ENCODE measurements at regions not wholly inside any gene's neighbourhood (a gene's known extent, or its start where the extent isn't known, plus 50 kb on each side); places are given as distances from the start of the nearest gene placed in this dataset.

DNA sequence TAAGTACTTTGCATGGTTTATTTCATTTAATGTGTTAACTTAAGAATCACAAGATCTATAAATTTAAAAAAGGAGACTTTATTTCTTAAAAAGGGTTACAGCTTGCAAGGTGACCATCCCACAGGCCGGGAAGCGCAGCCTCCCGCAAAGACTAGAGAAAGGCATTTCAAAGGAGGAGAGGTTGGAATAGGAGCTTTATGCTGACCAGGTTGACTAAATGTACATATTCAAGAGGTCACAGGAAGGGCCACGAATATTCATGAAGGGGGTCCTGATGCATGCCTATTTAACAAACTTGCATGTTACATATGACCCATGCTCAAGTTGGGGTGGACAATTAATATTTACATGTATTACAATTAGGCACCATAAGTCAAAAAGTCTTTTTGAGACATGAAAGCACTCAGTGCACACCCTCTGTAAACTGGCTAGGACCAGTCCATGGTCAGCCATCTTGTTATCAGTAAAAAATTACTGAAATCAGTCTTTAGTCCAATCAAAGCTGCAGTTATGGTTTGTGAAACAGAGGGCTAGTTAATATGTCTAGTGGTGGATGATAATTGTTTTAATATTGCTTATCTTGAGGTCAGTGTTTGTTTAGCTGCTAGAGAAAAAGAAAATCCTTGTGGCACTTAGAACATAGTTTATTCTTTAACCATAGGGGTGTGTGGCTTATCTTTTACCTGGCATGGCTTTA lies 169.3 kb downstream of the KCNE4 start:
- DNase-seq: no peak

DNA sequence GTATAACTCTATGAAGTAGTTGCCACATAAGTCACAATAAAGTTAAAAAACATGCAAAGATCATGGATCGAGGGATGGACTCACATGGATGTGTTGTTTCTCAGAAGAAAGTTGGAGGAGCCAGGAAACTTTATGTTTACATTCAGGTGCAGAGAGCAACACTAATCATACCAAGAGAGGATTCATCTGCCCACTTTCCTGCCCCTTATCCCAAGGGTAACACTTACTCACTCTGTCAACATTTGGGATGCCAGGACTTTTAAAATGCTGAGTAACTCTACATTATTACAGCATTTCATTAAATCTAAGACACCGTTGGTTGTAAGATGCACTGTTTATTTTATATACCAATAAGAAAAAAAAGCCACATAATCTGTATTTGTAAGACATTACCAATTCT lies 170.4 kb downstream of the KCNE4 start:
- FAIRE-seq: no peak
- Histone ChIP-seq H3K4me3 (no peak overlapping the region), H3K27ac (peak overlapping the region in 1 of 4 donors; percentile 48), H3K36me3 (no peaks in the 10 kb centered on the region), H3K9me3 (no peaks in the 10 kb centered on the region), H3K27me3 (no peaks in the 10 kb centered on the region), H3K4me1 (peaks cover 6 to 15% (median 14%) of the 10 kb centered on the region in 3 donors)
- ATAC-seq: peak; percentile 76 to 84 (median 78)
- TF ChIP-seq, protein P1, sequence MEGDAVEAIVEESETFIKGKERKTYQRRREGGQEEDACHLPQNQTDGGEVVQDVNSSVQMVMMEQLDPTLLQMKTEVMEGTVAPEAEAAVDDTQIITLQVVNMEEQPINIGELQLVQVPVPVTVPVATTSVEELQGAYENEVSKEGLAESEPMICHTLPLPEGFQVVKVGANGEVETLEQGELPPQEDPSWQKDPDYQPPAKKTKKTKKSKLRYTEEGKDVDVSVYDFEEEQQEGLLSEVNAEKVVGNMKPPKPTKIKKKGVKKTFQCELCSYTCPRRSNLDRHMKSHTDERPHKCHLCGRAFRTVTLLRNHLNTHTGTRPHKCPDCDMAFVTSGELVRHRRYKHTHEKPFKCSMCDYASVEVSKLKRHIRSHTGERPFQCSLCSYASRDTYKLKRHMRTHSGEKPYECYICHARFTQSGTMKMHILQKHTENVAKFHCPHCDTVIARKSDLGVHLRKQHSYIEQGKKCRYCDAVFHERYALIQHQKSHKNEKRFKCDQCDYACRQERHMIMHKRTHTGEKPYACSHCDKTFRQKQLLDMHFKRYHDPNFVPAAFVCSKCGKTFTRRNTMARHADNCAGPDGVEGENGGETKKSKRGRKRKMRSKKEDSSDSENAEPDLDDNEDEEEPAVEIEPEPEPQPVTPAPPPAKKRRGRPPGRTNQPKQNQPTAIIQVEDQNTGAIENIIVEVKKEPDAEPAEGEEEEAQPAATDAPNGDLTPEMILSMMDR (IDR thresholded peaks at IDR 0.05): no peak
- 33 to 36% methylated on average over 2 of the region's 2 CpGs for WGBS, 2 donors
- intact Hi-C loops (cut with DNase I): no loop called here
- no peak for DNase-seq

More for the DNA sequence above, 169.3 kb downstream of the KCNE4 start:
- intact Hi-C loops (cut with DNase I): no loop called here
- FAIRE-seq (no peak), ATAC-seq (peak; percentile 73 to 83 (median 80))
- H3K36me3 ChIP-seq: no peaks in the 10 kb centered on the region
- H3K27ac ChIP-seq: peak overlapping the region in 2 of 4 donors; percentile 34 to 48
- H3K9me3 ChIP-seq: no peaks in the 10 kb centered on the region
- 58 to 78% methylated on average over 4 of the region's 4 CpGs for WGBS, 2 donors
- no peak overlapping the region for H3K4me3 ChIP-seq
- no peaks in the 10 kb centered on the region for H3K27me3 ChIP-seq
- TF ChIP-seq, protein P1 (IDR thresholded peaks at IDR 0.05): no peak
- peaks cover 6 to 15% (median 14%) of the 10 kb centered on the region in 3 donors for H3K4me1 ChIP-seq

DNA sequence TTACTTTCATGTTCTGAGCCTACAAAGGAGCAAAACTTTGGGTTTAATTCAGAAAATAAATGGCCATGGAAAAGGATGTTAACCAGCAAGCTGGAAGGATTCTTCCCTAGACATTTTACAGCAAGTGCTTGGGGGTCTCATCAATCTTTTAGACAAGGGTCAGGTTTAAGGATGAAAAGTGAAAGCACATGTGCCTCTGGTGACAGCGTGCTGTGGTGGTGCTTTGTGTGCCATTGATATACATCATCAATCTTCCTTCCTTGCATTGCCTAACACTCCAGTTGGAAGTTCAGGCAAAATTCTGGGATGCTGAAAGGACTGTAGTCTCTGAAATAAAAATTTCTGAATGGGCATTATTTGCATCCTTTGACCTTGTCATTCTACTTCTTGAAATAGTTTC lies 171.2 kb downstream of the KCNE4 start:
- H3K9me3 ChIP-seq: no peaks in the 10 kb centered on the region
- FAIRE-seq: no peak
- 64 to 66% methylated on average over 1 of the region's 1 CpG for WGBS, 2 donors
- ATAC-seq: no peak
- TF ChIP-seq, protein P1 (IDR thresholded peaks at IDR 0.05): no peak
- H3K27ac ChIP-seq: no peak overlapping the region
- no peak overlapping the region for H3K4me3 ChIP-seq
- H3K36me3 ChIP-seq: no peaks in the 10 kb centered on the region
- no peak for DNase-seq
- intact Hi-C loops (cut with DNase I): no loop called here
- H3K27me3 ChIP-seq: no peaks in the 10 kb centered on the region
- peaks cover 6 to 15% (median 14%) of the 10 kb centered on the region in 3 donors for H3K4me1 ChIP-seq

DNA sequence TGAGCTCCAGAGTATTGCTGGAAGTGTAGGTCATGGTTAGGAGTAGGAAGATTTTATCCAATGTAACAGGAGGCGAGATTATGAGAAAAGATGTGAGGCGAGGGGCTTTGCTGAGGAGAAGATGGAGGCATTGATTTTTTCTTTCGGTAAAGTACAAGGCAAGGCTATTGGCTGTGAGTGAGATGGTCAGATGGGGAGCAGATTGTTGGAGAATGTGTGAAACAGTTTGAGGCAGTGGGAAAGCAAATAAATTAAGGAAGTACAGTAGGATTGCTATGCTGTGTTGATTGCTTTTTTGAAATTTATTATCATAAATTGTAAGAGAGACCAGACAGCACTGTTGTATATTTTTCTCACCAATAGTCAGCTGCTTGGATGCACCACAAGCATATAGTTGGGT lies 173.3 kb downstream of the KCNE4 start:
- WGBS, 2 donors: 91 to 96% methylated on average over 3 of the region's 3 CpGs
- intact Hi-C loops (cut with DNase I): no loop called here
- ATAC-seq: no peak
- no peak overlapping the region for H3K4me3 ChIP-seq
- H3K36me3 ChIP-seq: no peaks in the 10 kb centered on the region
- H3K9me3 ChIP-seq: no peaks in the 10 kb centered on the region
- TF ChIP-seq, protein P1 (IDR thresholded peaks at IDR 0.05): no peak
- no peak for FAIRE-seq
- no peak overlapping the region for H3K27ac ChIP-seq
- DNase-seq: no peak
- H3K27me3 ChIP-seq: no peaks in the 10 kb centered on the region
- H3K4me1 ChIP-seq: peaks cover 8 to 15% (median 11%) of the 10 kb centered on the region in 3 donors

DNA sequence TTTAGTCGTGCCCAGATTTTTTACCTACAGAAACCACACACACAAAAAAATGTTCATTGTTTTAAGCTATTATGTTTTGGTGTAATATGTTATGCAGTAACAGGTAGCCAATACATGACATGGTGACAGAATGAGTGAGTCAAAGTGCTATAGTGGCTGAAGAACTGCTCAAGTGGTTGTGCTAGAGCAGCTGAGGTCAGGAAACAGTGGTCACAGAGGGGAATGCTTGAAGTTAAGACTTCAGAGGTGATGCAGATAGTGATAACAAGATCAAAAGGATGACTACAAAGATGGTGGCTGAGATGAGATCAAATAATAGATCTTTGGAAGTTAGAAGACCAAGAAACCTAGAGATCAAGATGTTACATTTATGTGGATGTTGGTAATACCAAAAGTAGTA lies 174.3 kb downstream of the KCNE4 start:
- no peaks in the 10 kb centered on the region for H3K27me3 ChIP-seq
- TF ChIP-seq, protein P1 (IDR thresholded peaks at IDR 0.05): no peak
- 0 to 31% methylated on average over 1 of the region's 1 CpG for WGBS, 2 donors
- no peak overlapping the region for H3K4me3 ChIP-seq
- FAIRE-seq (no peak), DNase-seq (no peak), ATAC-seq (no peak)
- no peaks in the 10 kb centered on the region for H3K36me3 ChIP-seq
- peaks cover 2 to 6% (median 5%) of the 10 kb centered on the region in 3 donors for H3K4me1 ChIP-seq
- intact Hi-C loops (cut with DNase I): no loop called here
- H3K9me3 ChIP-seq: no peaks in the 10 kb centered on the region
- H3K27ac ChIP-seq: no peak overlapping the region
